Retinal pigment epithelial cell (primary cell): ENCODE measurements at regions not wholly inside any gene's neighbourhood (a gene's known extent, or its start where the extent isn't known, plus 50 kb on each side); places are given as distances from the start of the nearest gene placed in this dataset.

Source experiments
- DNase-seq: peaks from one replicate; pipeline ENCODE4 v3.0.0-alpha.2; 2010; ENCODE audit warnings: low read depth
- H3K4me3 ChIP-seq: 2 replicates; pipeline ENCODE4 v1.5.1; 2011; ENCODE audit warnings: mild to moderate bottlenecking, low read length, control low read depth, moderate library complexity
- TF ChIP-seq, protein P1 (sequence below): conservative IDR thresholded peaks from 2 replicates; pipeline ENCODE4 v1.5.1; 2011; ENCODE audit warnings: low read depth, low read length, control low read depth, inconsistent platforms

DNA sequence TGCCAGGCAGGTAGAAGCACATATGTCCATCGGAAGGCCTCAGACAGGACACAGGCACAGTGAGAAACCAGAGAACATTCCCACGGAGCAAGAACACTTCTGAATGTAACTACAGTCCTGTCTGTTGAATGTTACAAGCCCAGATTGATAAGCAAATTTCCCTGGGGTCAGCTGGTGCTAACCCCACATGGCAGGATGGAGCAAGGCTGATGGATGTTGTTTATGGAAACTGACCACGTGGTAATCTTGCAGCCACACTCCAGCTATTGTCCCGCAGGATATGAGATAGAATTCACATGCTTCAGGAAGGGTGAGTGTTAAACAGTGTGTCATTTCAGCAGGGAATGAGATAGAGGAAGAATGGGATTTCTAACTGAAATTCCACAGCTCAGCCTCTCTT lies 138.8 kb upstream of the COPS8 start:
- no peak overlapping the region for H3K4me3 ChIP-seq
- no peak for DNase-seq
- TF ChIP-seq, protein P1, sequence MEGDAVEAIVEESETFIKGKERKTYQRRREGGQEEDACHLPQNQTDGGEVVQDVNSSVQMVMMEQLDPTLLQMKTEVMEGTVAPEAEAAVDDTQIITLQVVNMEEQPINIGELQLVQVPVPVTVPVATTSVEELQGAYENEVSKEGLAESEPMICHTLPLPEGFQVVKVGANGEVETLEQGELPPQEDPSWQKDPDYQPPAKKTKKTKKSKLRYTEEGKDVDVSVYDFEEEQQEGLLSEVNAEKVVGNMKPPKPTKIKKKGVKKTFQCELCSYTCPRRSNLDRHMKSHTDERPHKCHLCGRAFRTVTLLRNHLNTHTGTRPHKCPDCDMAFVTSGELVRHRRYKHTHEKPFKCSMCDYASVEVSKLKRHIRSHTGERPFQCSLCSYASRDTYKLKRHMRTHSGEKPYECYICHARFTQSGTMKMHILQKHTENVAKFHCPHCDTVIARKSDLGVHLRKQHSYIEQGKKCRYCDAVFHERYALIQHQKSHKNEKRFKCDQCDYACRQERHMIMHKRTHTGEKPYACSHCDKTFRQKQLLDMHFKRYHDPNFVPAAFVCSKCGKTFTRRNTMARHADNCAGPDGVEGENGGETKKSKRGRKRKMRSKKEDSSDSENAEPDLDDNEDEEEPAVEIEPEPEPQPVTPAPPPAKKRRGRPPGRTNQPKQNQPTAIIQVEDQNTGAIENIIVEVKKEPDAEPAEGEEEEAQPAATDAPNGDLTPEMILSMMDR = no peak

DNA sequence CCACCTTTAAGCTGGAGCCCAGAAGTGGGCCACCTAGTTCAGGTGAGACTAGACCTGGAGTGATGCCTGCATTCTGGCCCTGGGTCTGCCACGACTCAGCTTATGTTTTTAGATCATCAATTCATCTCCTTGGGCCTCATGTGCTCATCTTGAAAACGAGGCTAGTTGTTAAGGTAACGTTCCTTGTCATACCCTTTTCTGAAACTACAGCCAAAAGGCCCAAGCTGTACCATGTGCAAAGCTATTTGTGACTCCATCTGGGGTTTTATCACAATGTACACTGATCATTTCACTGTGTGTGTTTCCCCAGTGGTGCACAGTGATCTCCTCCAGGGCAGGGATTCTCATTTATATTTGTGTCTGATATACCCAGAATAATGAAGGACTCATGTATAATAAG lies 138.4 kb upstream of the COPS8 start:
- no peak overlapping the region for H3K4me3 ChIP-seq
- TF ChIP-seq, protein P1 = no peak
- DNase-seq = no peak

DNA sequence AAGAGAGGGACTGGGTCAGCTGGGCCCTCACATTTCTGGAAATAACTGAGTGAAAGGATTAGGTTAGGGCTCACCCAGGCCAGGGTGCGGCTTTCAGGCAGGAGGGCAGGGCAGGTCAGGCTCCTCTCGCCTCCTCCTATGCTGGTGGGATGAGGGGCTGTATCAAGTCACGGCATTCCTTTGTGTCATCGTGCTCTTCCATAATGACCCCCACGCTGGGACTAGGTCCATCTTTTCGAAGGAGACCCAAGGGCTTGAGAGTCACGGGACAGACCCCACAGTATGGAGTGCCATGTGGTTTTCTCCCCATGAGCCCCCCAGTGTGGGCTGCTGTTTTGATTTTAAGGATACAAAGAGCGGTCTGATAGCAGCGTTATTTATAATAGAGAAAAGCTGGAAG lies 137.8 kb upstream of the COPS8 start:
- no peak for DNase-seq
- no peak overlapping the region for H3K4me3 ChIP-seq
- TF ChIP-seq, protein P1 = no peak

DNA sequence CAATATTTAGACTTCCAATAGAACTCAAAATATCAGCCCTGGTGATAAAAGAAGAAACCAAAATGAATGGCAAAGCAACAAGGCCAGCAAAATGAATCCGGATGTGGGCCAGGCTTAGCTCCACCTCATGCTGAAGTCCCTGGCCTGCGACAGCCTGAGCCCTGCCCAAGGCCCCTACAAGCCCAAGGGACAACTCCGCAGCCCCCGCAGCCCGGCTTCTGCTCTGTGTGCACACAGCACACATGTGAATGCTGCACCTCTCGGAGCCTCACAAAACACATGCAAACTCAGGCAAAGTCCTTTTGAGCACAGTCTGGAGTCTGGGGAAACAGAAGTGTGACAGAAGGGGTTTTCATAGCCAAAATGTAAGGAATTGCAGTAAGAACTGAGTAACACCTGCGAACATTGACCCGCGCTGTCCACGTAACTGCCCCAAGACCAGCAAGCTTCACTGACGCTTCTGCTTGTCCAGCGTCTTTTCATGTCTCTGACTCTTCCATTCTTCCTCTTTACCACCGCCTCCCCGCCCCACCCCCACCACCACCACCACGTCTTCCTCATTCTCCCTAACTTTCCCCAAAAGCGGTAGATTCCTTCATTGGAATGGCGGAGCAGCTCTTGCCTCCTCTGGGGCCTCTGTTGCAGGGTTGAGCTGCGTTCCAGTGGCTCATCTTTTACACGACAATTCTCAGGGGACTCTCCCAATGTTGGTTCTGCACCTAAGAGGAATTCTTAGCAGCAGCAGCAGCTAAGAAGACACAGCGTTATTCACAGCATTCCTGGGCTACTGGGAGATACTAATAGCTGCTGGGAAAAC lies 136.4 kb upstream of the COPS8 start:
- H3K4me3 ChIP-seq = no peak overlapping the region
- no peak for DNase-seq
- TF ChIP-seq, protein P1 = no peak

DNA sequence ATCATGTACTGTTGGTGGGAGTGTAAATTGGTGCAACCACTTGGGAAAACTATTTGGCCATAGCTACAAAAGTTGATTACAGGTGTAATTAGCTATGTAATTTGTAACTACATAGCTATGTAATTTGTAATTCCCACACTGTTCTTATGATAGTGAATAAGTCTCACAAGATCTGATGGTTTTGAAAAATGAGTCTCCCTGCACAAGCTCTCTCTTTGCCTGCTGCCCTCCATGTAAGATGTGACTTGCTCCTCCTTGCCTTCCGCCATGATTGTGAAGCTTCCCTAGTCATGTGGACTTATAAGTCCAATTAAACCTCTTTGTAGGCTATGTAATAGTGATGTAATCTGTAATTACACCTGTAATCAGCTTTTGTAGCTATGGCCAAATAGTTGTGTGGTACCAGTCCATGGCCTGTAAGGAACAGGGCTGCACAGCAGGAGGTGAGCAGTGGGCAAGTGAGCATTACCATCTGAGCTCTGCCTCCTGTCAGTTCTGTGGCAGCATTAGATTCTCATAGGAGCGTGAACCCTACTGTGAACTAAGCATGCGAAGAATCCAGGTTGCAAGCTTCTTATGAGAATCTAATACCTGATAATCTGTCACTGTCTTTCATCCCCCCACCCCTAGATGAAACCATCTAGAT lies 133.7 kb upstream of the COPS8 start:
- DNase-seq = no peak
- H3K4me3 ChIP-seq = no peak overlapping the region
- TF ChIP-seq, protein P1 = no peak

DNA sequence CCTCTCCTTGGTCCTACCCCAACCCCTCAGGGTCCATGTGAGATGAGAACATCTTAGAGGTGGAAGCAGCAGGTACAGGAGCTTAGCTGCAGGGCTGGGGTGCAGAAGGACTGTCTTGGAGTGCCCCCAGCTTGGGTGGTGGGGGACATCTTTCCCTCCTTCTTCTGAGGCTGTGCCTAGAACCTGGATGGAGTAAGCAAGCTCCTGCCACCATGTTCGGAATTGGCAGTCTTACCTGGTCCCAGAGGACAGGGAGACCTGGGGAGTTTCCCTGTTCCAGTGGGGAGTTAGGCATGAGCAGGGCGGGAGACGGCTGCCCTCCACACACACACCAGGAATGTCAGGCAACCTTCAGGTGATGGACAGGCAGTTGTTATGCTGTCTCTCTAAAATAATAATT lies 131.0 kb upstream of the COPS8 start:
- TF ChIP-seq, protein P1 = no peak
- no peak for DNase-seq
- no peak overlapping the region for H3K4me3 ChIP-seq
